ENCODE measurements at regions not wholly inside any gene's neighbourhood (a gene's known extent, or its start where the extent isn't known, plus 50 kb on each side); places are given as distances from the start of the nearest gene placed in this dataset.

DNA sequence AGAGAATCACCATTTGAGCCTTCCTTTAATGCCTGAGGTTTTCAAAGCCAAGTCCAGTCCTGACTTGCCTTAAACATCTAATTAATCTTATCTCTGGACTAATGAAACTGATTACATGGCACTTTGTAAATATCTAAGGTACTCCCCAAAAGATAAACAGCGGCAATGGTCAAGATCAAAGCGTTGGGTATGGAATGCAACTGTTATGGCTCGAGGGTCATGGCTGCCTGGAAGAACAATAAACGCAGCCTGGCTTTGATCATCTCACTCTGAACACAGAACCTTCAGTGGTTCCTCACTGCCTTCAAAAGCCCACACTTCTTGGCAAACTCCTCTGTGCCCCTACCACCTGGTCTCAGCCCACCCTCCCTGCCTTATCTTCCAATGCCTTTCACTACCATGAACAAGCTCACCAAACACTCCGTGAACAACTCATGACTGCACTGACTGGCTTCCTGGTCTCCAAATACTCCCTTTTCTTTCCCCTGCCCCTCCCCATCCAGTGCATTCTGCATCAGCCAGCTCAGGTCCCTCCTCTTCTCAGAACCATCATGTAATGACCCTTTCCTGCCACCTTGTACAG lies 150.2 kb upstream of the NFE2L3 start:
- TF ChIP-seq, protein P1, sequence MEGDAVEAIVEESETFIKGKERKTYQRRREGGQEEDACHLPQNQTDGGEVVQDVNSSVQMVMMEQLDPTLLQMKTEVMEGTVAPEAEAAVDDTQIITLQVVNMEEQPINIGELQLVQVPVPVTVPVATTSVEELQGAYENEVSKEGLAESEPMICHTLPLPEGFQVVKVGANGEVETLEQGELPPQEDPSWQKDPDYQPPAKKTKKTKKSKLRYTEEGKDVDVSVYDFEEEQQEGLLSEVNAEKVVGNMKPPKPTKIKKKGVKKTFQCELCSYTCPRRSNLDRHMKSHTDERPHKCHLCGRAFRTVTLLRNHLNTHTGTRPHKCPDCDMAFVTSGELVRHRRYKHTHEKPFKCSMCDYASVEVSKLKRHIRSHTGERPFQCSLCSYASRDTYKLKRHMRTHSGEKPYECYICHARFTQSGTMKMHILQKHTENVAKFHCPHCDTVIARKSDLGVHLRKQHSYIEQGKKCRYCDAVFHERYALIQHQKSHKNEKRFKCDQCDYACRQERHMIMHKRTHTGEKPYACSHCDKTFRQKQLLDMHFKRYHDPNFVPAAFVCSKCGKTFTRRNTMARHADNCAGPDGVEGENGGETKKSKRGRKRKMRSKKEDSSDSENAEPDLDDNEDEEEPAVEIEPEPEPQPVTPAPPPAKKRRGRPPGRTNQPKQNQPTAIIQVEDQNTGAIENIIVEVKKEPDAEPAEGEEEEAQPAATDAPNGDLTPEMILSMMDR (conservative IDR thresholded peaks at IDR 0.05; ENCODE audit: low read depth, low read length): no peak
- DNase-seq (ENCODE audit: low read depth): no peak
- no peak overlapping the region for H3K4me3 ChIP-seq (ENCODE audit: low read depth, low read length)

GRCh38 chr7:26005683-26006410 lies 146.2 kb upstream of the NFE2L3 start:
- no peak overlapping the region for H3K4me3 ChIP-seq (ENCODE audit: low read depth, low read length)
- TF ChIP-seq, protein P1 (conservative IDR thresholded peaks at IDR 0.05; ENCODE audit: low read depth, low read length): no peak
- DNase-seq (ENCODE audit: low read depth): no peak

- TF ChIP-seq, protein P1 (conservative IDR thresholded peaks at IDR 0.05; ENCODE audit: low read depth, low read length): no peak
- no peak for DNase-seq (ENCODE audit: low read depth)
These were observed 145.6 kb upstream of the NFE2L3 start for GRCh38 chr7:26006426-26006825.

DNA sequence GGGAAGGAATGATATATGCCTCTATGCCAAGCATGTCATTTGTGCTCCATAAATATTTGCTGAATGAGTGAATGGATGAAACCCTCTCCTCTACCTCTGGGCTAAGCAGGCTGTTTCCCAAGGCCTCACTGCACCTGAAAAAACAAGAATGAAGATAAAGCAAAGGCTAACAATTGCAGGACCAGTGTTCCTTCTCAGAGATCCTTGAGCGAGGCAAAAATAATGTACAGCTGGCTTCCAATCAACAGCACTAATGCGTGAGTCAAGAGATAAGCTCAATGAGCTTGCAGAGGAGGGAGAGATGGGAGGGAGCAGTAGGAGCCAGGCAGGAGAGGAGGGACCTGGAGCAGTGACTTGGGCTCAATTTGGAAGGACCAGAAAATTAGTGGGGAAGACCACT lies 144.5 kb upstream of the NFE2L3 start:
- H3K4me3 ChIP-seq (ENCODE audit: low read depth, low read length): no peak overlapping the region
- no peak for DNase-seq (ENCODE audit: low read depth)
- TF ChIP-seq, protein P1 (conservative IDR thresholded peaks at IDR 0.05; ENCODE audit: low read depth, low read length): no peak

More at GRCh38 chr7:26006426-26006825, 145.6 kb upstream of the NFE2L3 start:
- H3K4me3 ChIP-seq (ENCODE audit: low read depth, low read length): no peak overlapping the region

DNA sequence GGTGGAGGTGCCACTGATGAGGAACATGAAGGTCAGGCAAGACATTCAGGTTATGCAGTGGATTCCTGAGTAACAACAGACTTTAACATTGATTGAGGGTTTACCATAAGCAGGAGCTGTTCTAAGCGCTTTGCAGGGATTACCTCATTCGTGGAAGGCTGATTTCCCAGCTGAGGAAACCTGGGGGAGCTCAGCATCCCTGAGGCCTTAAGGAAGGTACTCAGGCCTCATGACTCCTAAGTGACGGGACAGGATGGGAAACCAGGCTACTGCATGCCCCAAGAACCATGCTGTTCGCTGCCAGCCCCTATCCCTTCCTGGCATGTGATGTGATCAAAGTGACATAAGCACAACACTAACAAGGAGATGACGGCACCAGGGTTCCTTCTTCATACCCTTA lies 143.6 kb upstream of the NFE2L3 start:
- DNase-seq (ENCODE audit: low read depth): no peak
- H3K4me3 ChIP-seq (ENCODE audit: low read depth, low read length): no peak overlapping the region
- TF ChIP-seq, protein P1 (conservative IDR thresholded peaks at IDR 0.05; ENCODE audit: low read depth, low read length): no peak

DNA sequence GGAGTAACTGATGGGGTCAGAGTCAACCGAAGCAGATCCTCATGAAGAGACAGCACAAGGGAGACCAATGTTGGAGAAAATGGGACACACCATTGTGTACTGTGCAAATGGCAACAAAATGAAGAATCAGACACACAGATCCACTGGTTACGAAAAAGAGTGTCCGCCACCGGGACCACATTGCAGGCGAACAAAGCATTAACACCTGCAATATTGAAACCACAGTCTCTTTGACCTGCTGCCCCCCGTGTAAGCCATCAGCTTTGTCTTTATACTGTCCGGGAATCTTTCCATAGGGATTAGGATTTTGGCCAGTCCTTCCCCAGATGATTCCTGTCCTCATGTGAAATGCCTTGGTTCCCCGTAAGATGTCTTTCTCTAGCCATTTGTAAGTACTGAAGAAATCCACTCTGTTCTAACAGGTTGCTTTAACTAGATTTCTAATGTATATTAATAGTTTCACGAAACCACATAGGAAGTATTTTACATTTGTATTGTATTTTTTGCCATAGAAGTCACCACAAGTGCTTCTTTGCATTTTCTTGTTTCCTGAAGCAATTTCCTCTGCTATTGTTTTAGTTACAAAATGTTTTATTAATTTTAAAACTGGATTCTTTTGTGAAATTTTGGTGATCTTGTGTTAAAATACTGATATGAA lies 140.8 kb upstream of the NFE2L3 start:
- DNase-seq (ENCODE audit: low read depth): no peak

More for the DNA sequence above, 140.8 kb upstream of the NFE2L3 start:
- H3K4me3 ChIP-seq (ENCODE audit: low read depth, low read length): no peak overlapping the region
- TF ChIP-seq, protein P1 (conservative IDR thresholded peaks at IDR 0.05; ENCODE audit: low read depth, low read length): no peak

Data from choroid plexus epithelial cell (primary cell).